ENCODE measurements at regions not wholly inside any gene's neighbourhood (a gene's known extent, or its start where the extent isn't known, plus 50 kb on each side); places are given as distances from the start of the nearest gene placed in this dataset.
"Not testable (repeated sequence)": the region's sequence is repeated elsewhere in the genome, so short reads cannot be mapped to it uniquely, and the experiment has no call there.

GRCh38 chr1:88514544-88515060 lies 169.5 kb upstream of the PKN2 start:
- ChIA-PET CTCF (ENCODE audit: unreplicated experiment) (no interaction called here), POLR2A (no interaction called here)
- Histone ChIP-seq H2AFZ (ENCODE audit: low read length) (no peak overlapping the region), H3K4me3 (ENCODE audit: low read depth, low read length, poor library complexity, severe bottlenecking) (no peak overlapping the region), H3K27ac (ENCODE audit: low read depth, low read length, poor library complexity, severe bottlenecking) (no peak overlapping the region), H3K4me1 (ENCODE audit: insufficient read depth, low read length, poor library complexity, severe bottlenecking) (no peaks in the 10 kb centered on the region), H3K9me2 (ENCODE audit: insufficient read depth, low read length) (no peaks in the 10 kb centered on the region), H3K36me3 (ENCODE audit: insufficient read depth, low read length) (no peaks in the 10 kb centered on the region), H4K20me1 (ENCODE audit: insufficient read depth, low read length) (no peaks in the 10 kb centered on the region), H3K9me3 (ENCODE audit: low read length) (no peaks in the 10 kb centered on the region), H3K79me2 (ENCODE audit: insufficient read depth, low read depth, low read length) (no peaks in the 10 kb centered on the region), H3K4me2 (ENCODE audit: low read length) (no peak overlapping the region)
- no TSS peak for BruUV-seq (replicated peaks)
- intact Hi-C loops (cut with micrococcal nuclease; ENCODE audit: unreplicated experiment) = no loop called here
- DNase-seq (ENCODE audit: low spot score) = no peak
- TF ChIP-seq CTCF (conservative IDR thresholded peaks at IDR 0.05; ENCODE audit: low read length) = no peak
- TF ChIP-seq EZH2phosphoT487 (IDR thresholded peaks at IDR 0.05; ENCODE audit: borderline replicate concordance, low read depth, low read length) = no peak

GRCh38 chr1:88517499-88517898 lies 166.6 kb upstream of the PKN2 start:
- H3K4me3 ChIP-seq (ENCODE audit: low read depth, low read length, poor library complexity, severe bottlenecking); POLR2A ChIA-PET; H4K20me1 ChIP-seq (ENCODE audit: insufficient read depth, low read length); H3K36me3 ChIP-seq (ENCODE audit: insufficient read depth, low read length); DNase-seq (ENCODE audit: low spot score); BruUV-seq (replicated peaks); H3K27ac ChIP-seq (ENCODE audit: low read depth, low read length, poor library complexity, severe bottlenecking); H3K9me3 ChIP-seq (ENCODE audit: low read length); H3K4me1 ChIP-seq (ENCODE audit: insufficient read depth, low read length, poor library complexity, severe bottlenecking); intact Hi-C loops (cut with micrococcal nuclease; ENCODE audit: unreplicated experiment); H3K9me2 ChIP-seq (ENCODE audit: insufficient read depth, low read length); H2AFZ ChIP-seq (ENCODE audit: low read length); H3K4me2 ChIP-seq (ENCODE audit: low read length); CTCF ChIA-PET (ENCODE audit: unreplicated experiment); H3K79me2 ChIP-seq (ENCODE audit: insufficient read depth, low read depth, low read length): not testable (repeated sequence)

GRCh38 chr1:88519156-88519555 lies 164.9 kb upstream of the PKN2 start:
- Histone ChIP-seq H3K9me3 (ENCODE audit: low read length) (no peaks in the 10 kb centered on the region), H4K20me1 (ENCODE audit: insufficient read depth, low read length) (no peaks in the 10 kb centered on the region), H3K4me3 (ENCODE audit: low read depth, low read length, poor library complexity, severe bottlenecking) (no peak overlapping the region), H3K4me1 (ENCODE audit: insufficient read depth, low read length, poor library complexity, severe bottlenecking) (no peaks in the 10 kb centered on the region), H3K27ac (ENCODE audit: low read depth, low read length, poor library complexity, severe bottlenecking) (no peak overlapping the region), H3K4me2 (ENCODE audit: low read length) (no peak overlapping the region), H3K79me2 (ENCODE audit: insufficient read depth, low read depth, low read length) (no peaks in the 10 kb centered on the region), H3K9me2 (ENCODE audit: insufficient read depth, low read length) (no peaks in the 10 kb centered on the region), H2AFZ (ENCODE audit: low read length) (no peak overlapping the region), H3K36me3 (ENCODE audit: insufficient read depth, low read length) (no peaks in the 10 kb centered on the region)
- CTCF ChIA-PET (ENCODE audit: unreplicated experiment) = no interaction called here
- no TSS peak for BruUV-seq (replicated peaks)
- intact Hi-C loops (cut with micrococcal nuclease; ENCODE audit: unreplicated experiment) = no loop called here
- TF ChIP-seq CTCF (conservative IDR thresholded peaks at IDR 0.05; ENCODE audit: low read length) = no peak
- no peak for TF ChIP-seq EZH2phosphoT487 (IDR thresholded peaks at IDR 0.05; ENCODE audit: borderline replicate concordance, low read depth, low read length)
- POLR2A ChIA-PET = interaction anchor here (0.7 kb wide), 1 partner anchor 20 kb away, joined by 3 read pairs; no protein-coding TSS in a partner anchor
- no peak for DNase-seq (ENCODE audit: low spot score)

Measured in OCI-LY7 (cell line).